Left renal pelvis (tissue), 4 donors: ENCODE measurements at regions not wholly inside any gene's neighbourhood (a gene's known extent, or its start where the extent isn't known, plus 50 kb on each side); places are given as distances from the start of the nearest gene placed in this dataset.

Experiments used
- DNase-seq, 4 donors: peaks; one replicate each; pipeline ENCODE4 v3.0.0-alpha.2; 2013; ENCODE audit warnings: low read depth in 4 of 4, low spot score in 3 of 4

DNA sequence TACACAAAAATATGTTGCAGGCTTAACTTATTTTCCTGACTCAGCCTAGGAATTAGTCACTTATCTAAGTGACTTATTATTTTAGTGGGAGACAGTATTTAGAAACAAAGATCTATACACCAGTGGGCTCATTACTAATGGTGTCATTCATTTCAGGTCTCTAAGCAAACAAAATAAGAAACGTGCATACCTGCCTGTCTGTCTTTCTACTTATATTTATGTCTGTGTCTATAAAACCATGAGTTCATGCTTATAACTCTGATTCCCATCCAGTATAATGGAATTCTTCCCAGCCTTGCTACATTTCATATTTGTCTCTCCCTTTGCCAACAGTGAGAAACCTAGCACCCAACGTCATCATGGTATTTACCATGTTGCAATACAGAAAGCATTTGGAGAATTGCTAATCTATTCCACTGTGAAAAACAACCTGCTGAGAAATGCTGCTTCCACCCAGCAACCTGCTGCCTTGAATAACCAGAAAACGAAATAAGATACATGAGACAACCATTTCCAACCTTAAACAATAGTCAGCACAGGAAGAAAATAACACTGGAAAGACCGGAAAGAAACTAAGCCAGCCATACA lies 501.0 kb downstream of the GLRX3 start:
- no peak for DNase-seq

DNA sequence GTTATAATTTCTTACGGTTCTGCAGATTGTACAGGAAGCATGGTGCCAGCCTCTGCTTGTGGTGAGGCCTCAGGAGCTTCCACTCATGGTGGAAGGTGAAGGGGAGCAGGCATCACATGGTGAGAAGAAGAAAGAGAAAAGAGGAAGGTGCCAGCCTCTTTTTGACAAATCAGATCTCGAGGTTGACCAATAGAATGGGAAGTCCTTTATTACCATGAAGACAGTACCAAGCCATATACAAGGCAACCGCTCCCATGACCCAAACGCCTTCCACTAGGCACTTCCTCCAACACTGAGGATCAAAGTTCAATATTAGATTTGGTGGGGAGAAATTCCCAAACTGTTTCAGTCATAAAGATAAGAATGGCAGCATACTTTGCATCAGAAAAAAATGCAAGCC lies 502.8 kb downstream of the GLRX3 start:
- no peak for DNase-seq

- no peak for DNase-seq
Observed at GRCh38 chr10:130642926-130643325, 506.7 kb downstream of the GLRX3 start.

DNA sequence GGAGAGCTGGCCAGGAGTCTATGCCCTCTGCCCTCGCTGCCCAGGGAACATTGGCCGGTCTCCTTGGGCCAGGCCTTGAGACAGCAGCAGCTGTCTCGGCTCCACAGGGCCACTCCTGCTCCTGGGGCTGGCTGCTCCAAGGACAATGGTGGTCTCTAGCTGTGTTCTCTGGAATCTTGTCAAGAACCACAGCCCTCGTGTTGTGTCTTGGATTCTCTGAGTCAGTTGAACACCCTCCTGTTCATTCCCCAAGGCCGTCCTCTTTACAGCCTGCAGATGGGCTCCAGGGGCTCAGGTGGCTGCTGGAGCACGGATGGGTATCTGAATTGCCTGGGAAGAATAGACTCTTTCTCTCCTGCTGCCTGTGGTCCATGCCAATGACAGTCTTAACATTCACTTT lies 511.1 kb downstream of the GLRX3 start:
- DNase-seq = no peak

GRCh38 chr10:130648807-130649206 lies 512.6 kb downstream of the GLRX3 start:
- DNase-seq = no peak

- DNase-seq = no peak
Observed at GRCh38 chr10:130652544-130652943, 516.4 kb downstream of the GLRX3 start.

DNA sequence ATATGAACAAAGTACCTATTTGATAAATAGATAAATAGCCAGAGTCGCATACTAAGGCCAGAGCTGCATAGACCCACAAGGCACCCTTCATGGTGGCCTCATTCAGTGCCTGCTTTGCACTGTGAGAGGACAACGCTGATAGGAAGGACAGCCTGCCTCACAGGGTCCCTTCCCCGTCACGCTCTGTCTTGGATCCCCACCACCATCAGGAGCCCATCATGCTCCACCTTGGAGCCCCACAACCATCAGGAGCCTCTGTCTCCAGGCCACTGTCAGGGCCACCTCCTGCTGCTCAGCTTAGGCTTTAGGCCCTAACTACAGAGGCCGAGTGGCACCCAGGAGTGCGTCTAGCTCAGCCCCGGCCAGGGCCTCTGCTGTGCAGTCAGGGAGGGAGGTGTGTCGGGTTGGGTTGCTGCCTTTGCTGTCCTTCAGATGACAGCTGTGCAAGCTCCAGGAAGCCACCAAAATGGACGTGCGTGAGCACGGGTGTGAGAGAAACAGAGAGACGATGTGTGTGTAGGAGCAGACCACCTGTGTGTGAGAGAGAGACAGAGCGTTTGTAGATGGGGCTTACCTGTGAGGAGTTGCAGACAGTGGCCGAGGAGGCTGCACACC lies 516.9 kb downstream of the GLRX3 start:
- no peak for DNase-seq

DNA sequence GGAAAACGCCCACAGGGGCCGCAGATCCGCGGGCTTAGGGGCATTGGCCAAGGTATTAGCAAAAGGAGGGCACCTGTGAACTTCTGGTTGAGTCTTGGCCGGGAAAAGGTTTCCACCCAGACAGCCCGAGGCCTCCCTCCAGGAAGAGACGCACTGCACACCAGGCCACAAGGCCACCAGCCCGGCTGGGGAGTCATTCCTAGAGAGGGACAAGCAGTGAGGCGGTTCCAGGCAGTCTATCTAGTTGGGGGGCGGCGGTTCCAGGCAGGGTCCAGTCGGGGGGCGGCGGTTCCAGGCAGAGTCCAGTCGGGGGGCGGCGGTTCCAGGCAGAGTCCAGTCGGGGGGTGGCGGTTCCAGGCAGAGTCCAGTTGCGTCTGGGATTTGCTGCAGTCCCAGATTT lies 518.5 kb downstream of the GLRX3 start:
- DNase-seq = no peak

- DNase-seq = no peak
Observed at GRCh38 chr10:130655313-130656186, 519.4 kb downstream of the GLRX3 start.

GRCh38 chr10:130656187-130656575 lies 520.0 kb downstream of the GLRX3 start:
- no peak for DNase-seq

DNA sequence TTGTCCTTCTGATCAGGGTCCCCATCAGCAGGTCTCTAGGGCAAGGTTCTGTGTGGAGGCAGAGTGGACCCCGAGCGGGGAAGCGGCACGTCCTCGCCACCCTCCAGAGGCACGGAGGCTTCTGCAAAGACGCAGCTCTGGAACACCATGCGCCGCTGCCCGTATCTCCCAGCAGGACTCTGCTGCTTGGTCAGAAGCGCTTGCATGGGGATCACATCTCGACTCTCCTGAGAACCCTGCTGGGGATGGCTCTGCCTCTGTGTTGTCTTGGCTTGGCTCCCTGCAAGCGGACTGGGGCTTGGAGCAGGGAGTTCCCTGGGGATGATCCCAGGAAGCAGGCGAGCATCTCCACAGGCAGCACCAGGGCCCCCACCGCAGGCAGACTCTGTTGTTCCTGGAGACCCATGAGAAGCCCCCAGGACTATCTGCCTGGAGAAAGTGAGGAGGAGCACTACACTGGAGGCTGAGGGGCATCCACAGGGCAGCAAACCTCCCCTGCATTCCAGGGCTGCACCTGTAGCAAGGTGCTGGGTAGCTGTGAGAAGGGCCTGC lies 520.5 kb downstream of the GLRX3 start:
- DNase-seq = no peak

- DNase-seq = no peak
Observed at GRCh38 chr10:130658687-130659290, 522.6 kb downstream of the GLRX3 start.

DNA sequence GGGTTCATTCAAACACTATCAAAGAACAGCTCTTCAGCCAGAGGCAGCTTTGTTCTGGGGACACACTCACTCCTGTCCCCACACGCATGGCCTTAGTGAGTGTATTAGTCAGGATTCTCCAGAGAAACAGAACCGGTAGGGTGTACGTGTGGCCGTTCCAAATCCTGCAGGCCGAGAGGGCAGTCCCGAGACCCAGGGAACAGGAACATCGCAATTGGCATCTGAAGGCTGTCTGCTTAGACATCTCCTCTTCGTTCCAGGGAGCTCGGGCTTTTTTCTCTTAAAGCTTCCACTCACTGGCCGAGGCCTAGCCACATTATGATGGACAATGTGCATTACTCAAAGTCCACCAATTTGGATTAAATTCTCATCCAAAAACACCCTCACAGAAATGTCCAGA lies 523.3 kb downstream of the GLRX3 start:
- no peak for DNase-seq

- no peak for DNase-seq
Observed at GRCh38 chr10:130660266-130660665, 524.1 kb downstream of the GLRX3 start.

- no peak for DNase-seq
Observed at GRCh38 chr10:130661419-130661818, 525.2 kb downstream of the GLRX3 start.

DNA sequence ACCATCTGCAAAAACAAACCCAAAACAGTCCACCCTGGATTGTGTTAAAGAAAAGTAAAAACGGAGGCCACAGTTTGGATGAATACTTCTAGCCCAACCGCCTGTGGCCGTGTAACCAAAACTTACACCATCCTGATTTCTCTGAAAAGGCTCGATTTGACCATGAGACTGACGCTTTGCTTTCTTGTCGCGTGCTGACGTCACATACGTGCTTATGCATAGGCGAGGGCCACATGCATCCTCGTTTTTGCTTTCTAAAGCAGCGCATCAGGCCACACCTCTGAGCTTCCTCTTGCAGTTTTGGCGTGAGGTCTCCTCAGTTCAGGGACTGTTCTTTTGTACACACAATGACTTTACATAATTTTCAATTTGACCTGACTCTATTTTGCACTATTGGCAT lies 526.6 kb downstream of the GLRX3 start:
- DNase-seq = no peak

- DNase-seq = no peak
Observed at GRCh38 chr10:130664526-130664925, 528.3 kb downstream of the GLRX3 start.

DNA sequence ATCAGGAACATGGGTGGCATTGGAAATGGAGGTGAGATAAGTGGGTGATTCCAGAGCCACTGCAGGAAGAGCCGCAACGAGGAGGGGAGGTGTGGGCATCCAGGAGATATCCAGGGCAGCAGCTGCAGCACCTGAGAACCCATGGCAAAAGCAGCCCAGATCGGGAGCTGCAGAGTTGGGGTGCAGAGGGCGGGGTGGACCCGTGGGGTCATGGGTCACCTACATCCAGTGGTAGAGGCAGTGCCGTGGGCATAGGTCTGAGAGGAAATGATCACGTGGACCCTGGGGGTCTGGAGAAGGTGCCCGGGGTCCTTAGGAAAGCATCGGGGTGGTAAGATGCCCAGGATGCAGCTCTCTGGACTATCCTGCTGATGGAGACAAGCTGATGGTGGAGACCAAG lies 530.0 kb downstream of the GLRX3 start:
- no peak for DNase-seq

- DNase-seq = peak in 3 of 4 donors; percentile 8 to 17 (median 14)
Observed at GRCh38 chr10:130686689-130687300, 550.6 kb downstream of the GLRX3 start.

- DNase-seq = no peak
Observed at GRCh38 chr10:130687566-130687965, 551.4 kb downstream of the GLRX3 start.
